HEK293 (cell line): ENCODE measurements at regions not wholly inside any gene's neighbourhood (a gene's known extent, or its start where the extent isn't known, plus 50 kb on each side); places are given as distances from the start of the nearest gene placed in this dataset.

ENCODE experiments used
- CTCF ChIA-PET: fragments of 350-600 bp; formaldehyde crosslinking; extraction: SDS; loops from one replicate; lab custom pipeline; 2021; ENCODE audit warnings: antibody characterized with exemption; lab: Yijun Ruan, JAX
- POLR2A ChIA-PET: fragments of 300-600 bp; formaldehyde crosslinking; extraction: SDS; loops from one replicate; lab custom pipeline; 2020; ENCODE audit warnings: antibody characterized with exemption, inconsistent platforms; lab: Yijun Ruan, JAX
- H3K27ac ChIP-seq: fragments of 200-500 bp; sonication (Bioruptor generic); 2 replicates; pipeline ENCODE4 v1.5.1; 2014; ENCODE audit warnings: low read depth, low read length, control low read depth, inconsistent platforms; ENCODE audit errors: extremely low read depth
- H3K36me3 ChIP-seq, 2 experiments: fragments of 200-500 bp in 1 of 2; sonication (Bioruptor generic) in 1 of 2; 1 replicate in 1 of 2; 2 replicates in 1 of 2; pipeline ENCODE4 v1.5.1; 2014 to 2017; ENCODE audit warnings: inconsistent platforms in 2 of 2, low read length in 2 of 2; ENCODE audit not compliant: control insufficient read depth in 2 of 2, insufficient read depth in 1 of 2
- H3K4me1 ChIP-seq: fragments of 200-500 bp; sonication (Bioruptor generic); 2 replicates; pipeline ENCODE4 v1.5.1; 2014; ENCODE audit warnings: mild to moderate bottlenecking, low read length, inconsistent platforms; ENCODE audit not compliant: control insufficient read depth, insufficient read depth
- H3K4me3 ChIP-seq: 2 replicates; pipeline ENCODE4 v1.5.1; 2011; ENCODE audit warnings: low read depth, mild to moderate bottlenecking, control low read depth, low read length, moderate library complexity
- H3K9me3 ChIP-seq: fragments of 200-500 bp; sonication (Bioruptor generic); 2 replicates; pipeline ENCODE4 v1.5.1; 2014; ENCODE audit warnings: low read depth, low read length, inconsistent platforms; ENCODE audit not compliant: control insufficient read depth, insufficient read depth
- EGR2 ChIP-seq: fragments of 450-650 bp; formaldehyde crosslinking; IDR thresholded peaks from 2 replicates; pipeline ENCODE4 v1.5.1; 2016; ENCODE audit warnings: low read depth, missing biosample characterization, missing genetic modification characterization
- KLF1 ChIP-seq: fragments of 450-650 bp; formaldehyde crosslinking; IDR thresholded peaks from 2 replicates; pipeline ENCODE4 v1.5.1; 2016; ENCODE audit warnings: missing biosample characterization, missing genetic modification characterization
- KLF9 ChIP-seq: fragments of 450-650 bp; formaldehyde crosslinking; IDR thresholded peaks from 2 replicates; pipeline ENCODE4 v1.5.1; 2016; ENCODE audit warnings: missing biosample characterization, missing genetic modification characterization, low read depth
- MYNN ChIP-seq: fragments of 450-650 bp; formaldehyde crosslinking; IDR thresholded peaks from 2 replicates; pipeline ENCODE4 v1.5.1; 2016; ENCODE audit warnings: missing biosample characterization, missing genetic modification characterization, borderline replicate concordance
- REPIN1 ChIP-seq: fragments of 450-650 bp; formaldehyde crosslinking; IDR thresholded peaks from 2 replicates; pipeline ENCODE4 v1.5.1; 2017; ENCODE audit warnings: missing biosample characterization, missing genetic modification characterization, low read depth
- SP2 ChIP-seq: fragments of 450-650 bp; formaldehyde crosslinking; IDR thresholded peaks from 2 replicates; pipeline ENCODE4 v1.5.1; 2016; ENCODE audit warnings: missing biosample characterization, missing genetic modification characterization
- TRIM28 ChIP-seq: IDR thresholded peaks from 2 replicates; pipeline ENCODE4 v1.6.1; 2011; ENCODE audit warnings: low read length, control low read depth, borderline replicate concordance
- ZBTB17 ChIP-seq: fragments of 450-650 bp; formaldehyde crosslinking; IDR thresholded peaks from 2 replicates; pipeline ENCODE4 v1.5.1; 2016; ENCODE audit warnings: missing biosample characterization, missing genetic modification characterization
- ZBTB21 ChIP-seq: fragments of 450-650 bp; formaldehyde crosslinking; IDR thresholded peaks from 2 replicates; pipeline ENCODE4 v1.5.1; 2017; ENCODE audit warnings: missing biosample characterization, missing genetic modification characterization
- ZBTB7A ChIP-seq: fragments of 450-650 bp; formaldehyde crosslinking; IDR thresholded peaks from 2 replicates; pipeline ENCODE4 v1.5.1; 2016; ENCODE audit warnings: low read depth, missing biosample characterization, missing genetic modification characterization
- ZEB2 ChIP-seq: fragments of 450-650 bp; formaldehyde crosslinking; IDR thresholded peaks from 2 replicates; pipeline ENCODE4 v1.5.1; 2016; ENCODE audit warnings: missing biosample characterization, missing genetic modification characterization
- ZFP3 ChIP-seq: fragments of 450-650 bp; formaldehyde crosslinking; IDR thresholded peaks from 2 replicates; pipeline ENCODE4 v1.5.1; 2016; ENCODE audit warnings: low read depth, missing biosample characterization, missing genetic modification characterization
- ZNF112 ChIP-seq: fragments of 450-650 bp; formaldehyde crosslinking; IDR thresholded peaks from 2 replicates; pipeline ENCODE4 v1.5.0; 2017; ENCODE audit warnings: missing biosample characterization, missing genetic modification characterization
- ZNF132 ChIP-seq: fragments of 450-650 bp; formaldehyde crosslinking; IDR thresholded peaks from 2 replicates; pipeline ENCODE4 v1.5.1; 2017; ENCODE audit warnings: missing biosample characterization, missing genetic modification characterization, borderline replicate concordance
- ZNF138 ChIP-seq: fragments of 450-650 bp; formaldehyde crosslinking; IDR thresholded peaks from 2 replicates; pipeline ENCODE4 v1.5.1; 2016; ENCODE audit warnings: missing biosample characterization, missing genetic modification characterization, borderline replicate concordance
- ZNF19 ChIP-seq: fragments of 450-650 bp; formaldehyde crosslinking; IDR thresholded peaks from 2 replicates; pipeline ENCODE4; 2016; ENCODE audit warnings: missing biosample characterization, missing genetic modification characterization, low read depth
- ZNF202 ChIP-seq: fragments of 450-650 bp; formaldehyde crosslinking; IDR thresholded peaks from 2 replicates; pipeline ENCODE4 v1.5.1; 2016; ENCODE audit warnings: missing biosample characterization, missing genetic modification characterization, borderline replicate concordance
- ZNF211 ChIP-seq: fragments of 450-650 bp; formaldehyde crosslinking; IDR thresholded peaks from 2 replicates; pipeline ENCODE4 v1.5.1; 2016; ENCODE audit warnings: low read depth, missing biosample characterization, missing genetic modification characterization
- ZNF214 ChIP-seq: fragments of 450-650 bp; formaldehyde crosslinking; IDR thresholded peaks from 2 replicates; pipeline ENCODE4 v1.5.1; 2017; ENCODE audit warnings: missing biosample characterization, mild to moderate bottlenecking, missing genetic modification characterization, borderline replicate concordance
- ZNF350 ChIP-seq: fragments of 450-650 bp; formaldehyde crosslinking; IDR thresholded peaks from 2 replicates; pipeline ENCODE4 v1.5.0; 2017; ENCODE audit warnings: missing biosample characterization, mild to moderate bottlenecking, missing genetic modification characterization
- ZNF423 ChIP-seq: fragments of 450-650 bp; formaldehyde crosslinking; IDR thresholded peaks from 2 replicates; pipeline ENCODE4 v1.5.1; 2016; ENCODE audit warnings: missing biosample characterization, missing genetic modification characterization
- ZNF433 ChIP-seq: fragments of 450-650 bp; formaldehyde crosslinking; IDR thresholded peaks from 2 replicates; pipeline ENCODE4 v1.5.1; 2016; ENCODE audit warnings: missing biosample characterization, missing genetic modification characterization, low read depth
- ZNF549 ChIP-seq: fragments of 450-650 bp; IDR thresholded peaks from 2 replicates; pipeline ENCODE4 v1.5.1; 2018; ENCODE audit warnings: missing biosample characterization, missing genetic modification characterization, mild to moderate bottlenecking, inconsistent platforms, moderate library complexity
- ZNF555 ChIP-seq: fragments of 450-650 bp; formaldehyde crosslinking; conservative IDR thresholded peaks from 2 replicates; pipeline ENCODE4 v1.5.1; 2017; ENCODE audit warnings: missing biosample characterization, mild to moderate bottlenecking, missing genetic modification characterization, inconsistent platforms
- ZNF560 ChIP-seq: fragments of 450-650 bp; formaldehyde crosslinking; IDR thresholded peaks from 2 replicates; pipeline ENCODE4 v1.5.1; 2017; ENCODE audit warnings: missing biosample characterization, missing genetic modification characterization, borderline replicate concordance
- ZNF658 ChIP-seq: fragments of 450-650 bp; formaldehyde crosslinking; IDR thresholded peaks from 2 replicates; pipeline ENCODE4; 2016; ENCODE audit warnings: missing biosample characterization, missing genetic modification characterization
- ZNF701 ChIP-seq: fragments of 450-650 bp; formaldehyde crosslinking; IDR thresholded peaks from 2 replicates; pipeline ENCODE4 v1.5.1; 2016; ENCODE audit warnings: missing biosample characterization, missing genetic modification characterization
- ZNF747 ChIP-seq: fragments of 450-650 bp; formaldehyde crosslinking; IDR thresholded peaks from 2 replicates; pipeline ENCODE4 v1.5.1; 2016; ENCODE audit warnings: missing biosample characterization, missing genetic modification characterization
- ZNF76 ChIP-seq: fragments of 450-650 bp; formaldehyde crosslinking; IDR thresholded peaks from 2 replicates; pipeline ENCODE4; 2016; ENCODE audit warnings: low read depth, missing biosample characterization, missing genetic modification characterization, borderline replicate concordance
- ZNF792 ChIP-seq: fragments of 450-650 bp; formaldehyde crosslinking; IDR thresholded peaks from 2 replicates; pipeline ENCODE4 v1.5.1; 2016; ENCODE audit warnings: missing biosample characterization, missing genetic modification characterization
- ZXDB ChIP-seq: fragments of 450-650 bp; formaldehyde crosslinking; IDR thresholded peaks from 2 replicates; pipeline ENCODE4 v1.5.1; 2016; ENCODE audit warnings: missing biosample characterization, missing genetic modification characterization
- TF ChIP-seq, protein P1 (sequence below): fragments of 450-650 bp; formaldehyde crosslinking; IDR thresholded peaks from 2 replicates; pipeline ENCODE4 v1.5.1; 2016; ENCODE audit warnings: missing biosample characterization, missing genetic modification characterization
- TF ChIP-seq, protein P2 (sequence below): fragments of 450-650 bp; formaldehyde crosslinking; IDR thresholded peaks from 2 replicates; pipeline ENCODE4 v1.5.1; 2016; ENCODE audit warnings: missing biosample characterization, missing genetic modification characterization, low read depth

DNA sequence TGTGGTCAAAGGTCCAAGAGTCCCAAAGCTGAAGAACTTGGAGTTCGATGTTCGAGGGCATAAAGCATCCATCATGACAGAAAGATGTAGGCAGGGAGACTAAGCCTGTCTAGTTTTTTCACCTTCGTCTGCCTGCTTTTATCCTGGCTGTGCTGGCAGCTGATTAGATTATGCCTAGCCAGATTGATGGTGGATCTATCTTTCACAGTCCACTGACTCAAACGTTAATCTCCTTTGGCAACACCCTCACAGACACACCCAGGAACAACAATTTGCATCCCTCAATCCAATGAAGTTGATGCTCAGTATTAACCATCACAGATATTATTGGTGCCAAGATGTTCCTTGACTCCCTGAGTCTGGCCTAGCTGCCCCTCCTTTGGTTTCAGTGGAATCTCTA lies 530.8 kb upstream of the CLINT1 start:
- no peak for TF ChIP-seq ZNF658
- TF ChIP-seq TRIM28: no peak
- no peak for TF ChIP-seq ZNF433 (tag by site-specific recombination)
- TF ChIP-seq ZXDB: no peak
- no peak for TF ChIP-seq KLF1 (tag by site-specific recombination)
- no peak for TF ChIP-seq EGR2
- TF ChIP-seq ZNF214 (tag by site-specific recombination): no peak
- TF ChIP-seq ZNF350: no peak
- TF ChIP-seq ZNF202 (tag by site-specific recombination): no peak
- no peak for TF ChIP-seq MYNN (tag by site-specific recombination)
- TF ChIP-seq ZNF549: no peak
- no peak for TF ChIP-seq ZNF19 (tag by site-specific recombination)
- no peak for TF ChIP-seq ZNF138 (tag by site-specific recombination)
- TF ChIP-seq ZNF747 (tag by site-specific recombination): no peak
- no peak for TF ChIP-seq ZEB2 (tag by site-specific recombination)
- TF ChIP-seq ZNF76 (tag by site-specific recombination): no peak
- TF ChIP-seq, protein P1, sequence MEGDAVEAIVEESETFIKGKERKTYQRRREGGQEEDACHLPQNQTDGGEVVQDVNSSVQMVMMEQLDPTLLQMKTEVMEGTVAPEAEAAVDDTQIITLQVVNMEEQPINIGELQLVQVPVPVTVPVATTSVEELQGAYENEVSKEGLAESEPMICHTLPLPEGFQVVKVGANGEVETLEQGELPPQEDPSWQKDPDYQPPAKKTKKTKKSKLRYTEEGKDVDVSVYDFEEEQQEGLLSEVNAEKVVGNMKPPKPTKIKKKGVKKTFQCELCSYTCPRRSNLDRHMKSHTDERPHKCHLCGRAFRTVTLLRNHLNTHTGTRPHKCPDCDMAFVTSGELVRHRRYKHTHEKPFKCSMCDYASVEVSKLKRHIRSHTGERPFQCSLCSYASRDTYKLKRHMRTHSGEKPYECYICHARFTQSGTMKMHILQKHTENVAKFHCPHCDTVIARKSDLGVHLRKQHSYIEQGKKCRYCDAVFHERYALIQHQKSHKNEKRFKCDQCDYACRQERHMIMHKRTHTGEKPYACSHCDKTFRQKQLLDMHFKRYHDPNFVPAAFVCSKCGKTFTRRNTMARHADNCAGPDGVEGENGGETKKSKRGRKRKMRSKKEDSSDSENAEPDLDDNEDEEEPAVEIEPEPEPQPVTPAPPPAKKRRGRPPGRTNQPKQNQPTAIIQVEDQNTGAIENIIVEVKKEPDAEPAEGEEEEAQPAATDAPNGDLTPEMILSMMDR (tag by site-specific recombination): no peak
- no peak for TF ChIP-seq ZNF132 (tag by site-specific recombination)
- TF ChIP-seq, protein P2, sequence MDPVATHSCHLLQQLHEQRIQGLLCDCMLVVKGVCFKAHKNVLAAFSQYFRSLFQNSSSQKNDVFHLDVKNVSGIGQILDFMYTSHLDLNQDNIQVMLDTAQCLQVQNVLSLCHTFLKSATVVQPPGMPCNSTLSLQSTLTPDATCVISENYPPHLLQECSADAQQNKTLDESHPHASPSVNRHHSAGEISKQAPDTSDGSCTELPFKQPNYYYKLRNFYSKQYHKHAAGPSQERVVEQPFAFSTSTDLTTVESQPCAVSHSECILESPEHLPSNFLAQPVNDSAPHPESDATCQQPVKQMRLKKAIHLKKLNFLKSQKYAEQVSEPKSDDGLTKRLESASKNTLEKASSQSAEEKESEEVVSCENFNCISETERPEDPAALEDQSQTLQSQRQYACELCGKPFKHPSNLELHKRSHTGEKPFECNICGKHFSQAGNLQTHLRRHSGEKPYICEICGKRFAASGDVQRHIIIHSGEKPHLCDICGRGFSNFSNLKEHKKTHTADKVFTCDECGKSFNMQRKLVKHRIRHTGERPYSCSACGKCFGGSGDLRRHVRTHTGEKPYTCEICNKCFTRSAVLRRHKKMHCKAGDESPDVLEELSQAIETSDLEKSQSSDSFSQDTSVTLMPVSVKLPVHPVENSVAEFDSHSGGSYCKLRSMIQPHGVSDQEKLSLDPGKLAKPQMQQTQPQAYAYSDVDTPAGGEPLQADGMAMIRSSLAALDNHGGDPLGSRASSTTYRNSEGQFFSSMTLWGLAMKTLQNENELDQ: no peak
- CTCF ChIA-PET: no interaction called here
- POLR2A ChIA-PET: no interaction called here
- Histone ChIP-seq H3K4me1 (peaks cover 3% of the 10 kb centered on the region; the same call in 1 of the 2 replicates), H3K36me3 (no peaks in the 10 kb centered on the region), H3K4me3 (no peak overlapping the region), H3K9me3 (no peaks in the 10 kb centered on the region), H3K27ac (no peak overlapping the region)

DNA sequence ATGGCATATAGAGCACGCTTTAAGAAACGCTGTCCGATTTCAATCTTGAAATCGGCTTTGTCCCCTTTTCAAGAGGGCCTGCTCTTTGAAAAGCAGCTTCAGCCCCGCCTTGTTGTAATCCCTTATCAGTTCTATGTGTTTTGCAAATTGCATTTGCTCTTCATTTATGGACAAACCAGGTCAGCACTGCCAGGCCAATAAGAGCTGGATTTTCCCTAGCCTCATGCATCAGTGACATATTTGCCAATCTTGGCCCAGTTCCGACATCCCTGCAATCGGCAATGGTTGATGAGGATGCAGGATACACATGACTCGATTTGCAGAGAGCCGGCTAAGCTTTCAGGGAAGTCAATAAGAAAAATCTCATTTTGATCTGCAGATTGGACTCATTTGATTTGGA lies 529.1 kb upstream of the CLINT1 start:
- H3K27ac ChIP-seq: no peak overlapping the region
- TF ChIP-seq KLF9 (tag by site-specific recombination): no peak
- TF ChIP-seq ZBTB21 (tag by site-specific recombination): no peak
- TF ChIP-seq, all 188 proteins: peak for 0
- Histone ChIP-seq H3K36me3 (no peaks in the 10 kb centered on the region), H3K4me1 (peaks cover 3% of the 10 kb centered on the region; the same call in 1 of the 2 replicates), H3K4me3 (no peak overlapping the region), H3K9me3 (no peaks in the 10 kb centered on the region)
- ChIA-PET CTCF (no interaction called here), POLR2A (no interaction called here)

DNA sequence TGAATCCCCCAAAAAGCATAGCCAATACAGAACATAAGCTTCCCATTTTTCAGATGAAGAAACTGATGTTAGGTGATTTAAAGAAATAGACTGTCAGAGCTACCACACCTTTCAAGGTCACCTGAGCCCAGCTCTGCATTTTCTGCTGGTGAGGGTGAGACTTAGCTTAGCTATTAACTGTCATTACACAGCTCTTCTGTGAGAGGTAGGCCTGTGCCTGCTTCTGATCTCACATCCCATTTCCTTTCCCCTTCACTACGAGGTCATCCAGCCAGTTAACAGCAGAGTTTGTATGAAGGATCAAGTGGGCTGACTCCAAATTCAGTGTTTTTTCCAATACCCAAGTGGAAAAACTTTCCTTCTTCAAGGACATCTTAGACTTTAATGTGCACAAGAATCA lies 528.6 kb upstream of the CLINT1 start:
- H3K27ac ChIP-seq: no peak overlapping the region
- CTCF ChIA-PET: no interaction called here
- H3K36me3 ChIP-seq: no peaks in the 10 kb centered on the region
- no peak overlapping the region for H3K4me3 ChIP-seq
- no peaks in the 10 kb centered on the region for H3K9me3 ChIP-seq
- 0 out of 2 replicates have a peak, but pooled peaks cover 3% of the 10 kb centered on the region for H3K4me1 ChIP-seq
- POLR2A ChIA-PET: no interaction called here
- no peak for TF ChIP-seq ZNF112 (tag by site-specific recombination)
- TF ChIP-seq REPIN1: no peak
- TF ChIP-seq ZNF701 (tag by site-specific recombination): no peak
- TF ChIP-seq ZNF211: no peak
- no peak for TF ChIP-seq SP2 (tag by site-specific recombination)
- no peak for TF ChIP-seq ZBTB17
- no peak for TF ChIP-seq ZBTB7A (tag by site-specific recombination)
- TF ChIP-seq ZNF138 (tag by site-specific recombination): no peak
- TF ChIP-seq ZFP3: no peak
- TF ChIP-seq ZNF792 (tag by site-specific recombination): no peak
- TF ChIP-seq ZNF214 (tag by site-specific recombination): no peak
- TF ChIP-seq ZNF560: no peak
- no peak for TF ChIP-seq ZNF423 (tag by site-specific recombination)
- TF ChIP-seq ZNF555 (tag by site-specific recombination): no peak
